B cell (primary cell): ENCODE measurements at regions not wholly inside any gene's neighbourhood (a gene's known extent, or its start where the extent isn't known, plus 50 kb on each side); places are given as distances from the start of the nearest gene placed in this dataset.

ENCODE experiments used
- ATAC-seq: fragments of 200-7000 bp; cut with Tn5 transposase; one replicate; pipeline ENCODE4 v1.10.0; 2021; ENCODE audit warnings: low read depth, mild to moderate bottlenecking, moderate number of reproducible peaks, moderate library complexity
- CTCF ChIA-PET: fragments of 350-600 bp; sonication (Branson Sonifier 250); formaldehyde crosslinking; loops from one replicate; lab custom pipeline; 2021; ENCODE audit warnings: antibody characterized with exemption, inconsistent platforms; lab: Charles Lee
- POLR2A ChIA-PET: fragments of 350-600 bp; sonication (Branson Sonifier 250); formaldehyde crosslinking; loops from one replicate; lab custom pipeline; 2021; ENCODE audit warnings: antibody characterized with exemption; lab: Charles Lee
- DNase-seq: peaks from one replicate; pipeline ENCODE4 v3.0.0; 2013
- H2AFZ ChIP-seq: 2 replicates; pipeline ENCODE4 v1.6.1; 2012; ENCODE audit warnings: mild to moderate bottlenecking, low read depth, low read length; ENCODE audit not compliant: insufficient read depth, poor library complexity, severe bottlenecking
- H3K27ac ChIP-seq, 2 donors: 1 replicate in 1 of 2; 2 replicates in 1 of 2; pipeline ENCODE4 v1.5.1; 2012 to 2013; ENCODE audit warnings: low read length in 2 of 2, mild to moderate bottlenecking in 2 of 2, moderate library complexity in 1 of 2
- H3K27me3 ChIP-seq, 4 experiments: fragments of 200-600 bp in 1 of 4; sonication (generic) in 1 of 4; replicated peaks in 1 of 4; 1 replicate in 2 of 4; 2 replicates in 2 of 4; pipeline versions ENCODE4 v1.6.1 to v1.7.0; 2013 to 2016; ENCODE audit warnings: low read length in 3 of 4, mild to moderate bottlenecking in 2 of 4, mixed read lengths in 1 of 4, moderate library complexity in 1 of 4; ENCODE audit not compliant: insufficient read depth in 4 of 4, control insufficient read depth in 3 of 4; ENCODE audit errors: control extremely low read depth in 1 of 4
- H3K36me3 ChIP-seq, 2 experiments: replicated peaks in 1 of 2; 1 replicate in 1 of 2; 2 replicates in 1 of 2; pipeline versions ENCODE4 v1.6.1 to v1.7.1; 2013; ENCODE audit warnings: low read length in 1 of 2; ENCODE audit not compliant: insufficient read depth in 2 of 2, control insufficient read depth in 1 of 2; ENCODE audit errors: control extremely low read depth in 1 of 2, extremely low read depth in 1 of 2
- H3K4me1 ChIP-seq, 2 donors: fragments of 200-600 bp in 1 of 2; sonication (generic) in 1 of 2; 1 replicate in 1 of 2; 2 replicates in 1 of 2; pipeline versions ENCODE4 v1.5.1 to v1.6.1; 2013 to 2017; ENCODE audit warnings: low read length in 2 of 2; ENCODE audit not compliant: control insufficient read depth in 2 of 2, insufficient read depth in 2 of 2
- H3K4me2 ChIP-seq: replicated peaks from 2 replicates; pipeline ENCODE3; 2012; ENCODE audit warnings: mild to moderate bottlenecking, low read depth, low read length; ENCODE audit not compliant: poor library complexity, severe bottlenecking
- H3K4me3 ChIP-seq, 5 experiments: fragments of 200-600 bp in 1 of 5; sonication (generic) in 1 of 5; 1 replicate in 3 of 5; 2 replicates in 2 of 5; pipeline versions ENCODE4 v1.5.1 to v1.7.0; 2011 to 2016; ENCODE audit warnings: low read length in 4 of 5, mild to moderate bottlenecking in 4 of 5, low read depth in 2 of 5, control low read depth in 1 of 5, moderate library complexity in 1 of 5; ENCODE audit not compliant: insufficient read depth in 1 of 5; ENCODE audit errors: control extremely low read depth in 1 of 5, extremely low read depth in 1 of 5
- H3K79me2 ChIP-seq: fragments of 200-600 bp; sonication (generic); one replicate; pipeline ENCODE4 v1.6.0; 2016; ENCODE audit warnings: low read length; ENCODE audit not compliant: control insufficient read depth, insufficient read depth
- H3K9ac ChIP-seq: fragments of 200-600 bp; sonication (generic); 2 replicates; pipeline ENCODE4 v1.6.1; 2017; ENCODE audit warnings: mild to moderate bottlenecking, low read length, moderate library complexity
- H3K9me3 ChIP-seq, 3 donors: one replicate each; pipeline versions ENCODE4 v1.6.1 to v1.7.1; 2013; ENCODE audit warnings: low read length in 2 of 3; ENCODE audit not compliant: control insufficient read depth in 2 of 3, insufficient read depth in 1 of 3; ENCODE audit errors: control extremely low read depth in 1 of 3
- H4K20me1 ChIP-seq: 2 replicates; pipeline ENCODE4 v1.6.0; 2012; ENCODE audit warnings: mild to moderate bottlenecking, low read length; ENCODE audit not compliant: insufficient read depth, control insufficient read depth, poor library complexity, severe bottlenecking
- H3K27ac Mint-ChIP-seq: one replicate; pipeline ENCODE4 v1.8.0; 2021; ENCODE audit warnings: mixed read lengths
- H3K27me3 Mint-ChIP-seq: one replicate; pipeline ENCODE4 v1.8.0; 2021; ENCODE audit warnings: mixed read lengths
- H3K4me1 Mint-ChIP-seq: one replicate; pipeline ENCODE4 v1.8.0; 2021; ENCODE audit warnings: mixed read lengths
- H3K4me3 Mint-ChIP-seq: one replicate; pipeline ENCODE4 v1.8.0; 2021; ENCODE audit warnings: mixed read lengths
- H3K9me3 Mint-ChIP-seq: one replicate; pipeline ENCODE4 v1.8.0; 2022; ENCODE audit warnings: mixed read lengths; ENCODE audit not compliant: insufficient read depth
- CTCF ChIP-seq: fragments of 200-600 bp; IDR thresholded peaks from one replicate; pipeline ENCODE4 v1.8.0; 2022; ENCODE audit warnings: antibody characterized with exemption, mild to moderate bottlenecking
- EZH2 ChIP-seq: IDR thresholded peaks from 2 replicates; pipeline ENCODE4 v1.6.1; 2012; ENCODE audit warnings: borderline replicate concordance, low read depth, mild to moderate bottlenecking, moderate library complexity, low read length; ENCODE audit not compliant: insufficient read depth, poor library complexity, severe bottlenecking
- WGBS: methylation state at CpG from one replicate; pipeline ENCODE4 v1.1.5; 2013; ENCODE audit warnings: missing lambda C conversion rate; ENCODE audit not compliant: insufficient coverage; 5-methylcytosine and 5-hydroxymethylcytosine counted together
- intact Hi-C: fragments of 100-400 bp; cut with micrococcal nuclease; formaldehyde crosslinking; loops from one replicate; pipeline ENCODE4 v1.10.0; 2022

GRCh38 chr5:154698763-154699162 lies 56.4 kb upstream of the LARP1 start:
- POLR2A ChIA-PET: no interaction called here
- intact Hi-C loops: no loop called here
- no peaks in the 10 kb centered on the region for H3K4me1 ChIP-seq
- no peaks in the 10 kb centered on the region for H3K9me3 ChIP-seq
- H3K4me2 ChIP-seq: no peak overlapping the region
- ATAC-seq: no peak
- no peak overlapping the region for H3K27ac ChIP-seq
- H3K36me3 ChIP-seq: no peaks in the 10 kb centered on the region
- 91% methylated on average over 6 of the region's 6 CpGs for WGBS
- no peaks in the 10 kb centered on the region for H3K27me3 ChIP-seq
- no peak for DNase-seq
- H3K9ac ChIP-seq: no peak overlapping the region
- CTCF ChIA-PET: no interaction called here
- Mint-ChIP-seq H3K27me3 (peaks cover 3% of the 10 kb centered on the region), H3K27ac (no peak overlapping the region), H3K4me1 (no peaks in the 10 kb centered on the region), H3K4me3 (no peak overlapping the region), H3K9me3 (no peaks in the 10 kb centered on the region)
- TF ChIP-seq CTCF: no peak
- no peaks in the 10 kb centered on the region for H3K79me2 ChIP-seq
- no peak overlapping the region for H3K4me3 ChIP-seq
- H2AFZ ChIP-seq: no peak overlapping the region
- no peaks in the 10 kb centered on the region for H4K20me1 ChIP-seq

GRCh38 chr5:154697371-154697770 lies 57.8 kb upstream of the LARP1 start:
- Histone ChIP-seq H3K36me3 (no peaks in the 10 kb centered on the region), H3K27ac (no peak overlapping the region), H3K4me1 (no peaks in the 10 kb centered on the region), H3K9ac (no peak overlapping the region), H3K79me2 (no peaks in the 10 kb centered on the region), H3K4me2 (no peak overlapping the region), H3K4me3 (no peak overlapping the region), H4K20me1 (no peaks in the 10 kb centered on the region), H2AFZ (no peak overlapping the region), H3K9me3 (no peaks in the 10 kb centered on the region), H3K27me3 (no peaks in the 10 kb centered on the region)
- TF ChIP-seq EZH2: no peak
- TF ChIP-seq CTCF: no peak
- Mint-ChIP-seq H3K4me3 (no peak overlapping the region), H3K4me1 (no peaks in the 10 kb centered on the region), H3K9me3 (no peaks in the 10 kb centered on the region), H3K27ac (no peak overlapping the region), H3K27me3 (peaks cover 3% of the 10 kb centered on the region)
- intact Hi-C loops: no loop called here
- WGBS: no CpG with 5 or more reads among the region's 5 CpGs
- no peak for DNase-seq
- ChIA-PET POLR2A (no interaction called here), CTCF (no interaction called here)
- ATAC-seq: no peak
